ENCODE measurements at regions not wholly inside any gene's neighbourhood (a gene's known extent, or its start where the extent isn't known, plus 50 kb on each side); places are given as distances from the start of the nearest gene placed in this dataset.
"Not testable (repeated sequence)": the region's sequence is repeated elsewhere in the genome, so short reads cannot be mapped to it uniquely, and the experiment has no call there.

- no peaks in the 10 kb centered on the region for H3K27me3 ChIP-seq (ENCODE audit: control insufficient read depth in 3 of 3, insufficient read depth in 3 of 3, low read length in 2 of 3)
- TF ChIP-seq CTCF (IDR thresholded peaks at IDR 0.05; ENCODE audit: control extremely low read depth, extremely low read depth): no peak
- no peak overlapping the region for H3K27ac ChIP-seq (ENCODE audit: low read depth in 1 of 2, low read length in 1 of 2)
- 90% methylated on average over 16 of the region's 16 CpGs for WGBS, 2 donors
- DNase-seq (no peak), ATAC-seq (ENCODE audit: insufficient read depth, low FRiP score) (no peak)
- peaks cover 0 to 5% (median 0%) of the 10 kb centered on the region in 5 donors for H3K4me1 ChIP-seq (ENCODE audit: control insufficient read depth in 5 of 5, insufficient read depth in 5 of 5, low read length in 5 of 5)
- H3K9ac ChIP-seq (ENCODE audit: insufficient read depth in 1 of 2, low read length in 2 of 2): no peak overlapping the region
- H3K36me3 ChIP-seq (ENCODE audit: control insufficient read depth in 4 of 4, insufficient read depth in 4 of 4, low read length in 4 of 4): no peaks in the 10 kb centered on the region
- H3K9me3 ChIP-seq (ENCODE audit: control insufficient read depth in 4 of 4, insufficient read depth in 3 of 4, low read length in 3 of 4): no peaks in the 10 kb centered on the region
- no peak overlapping the region for H3K4me3 ChIP-seq
Observed at GRCh38 chr2:241966647-241967466, 97.3 kb downstream of the RTP5 start.

- TF ChIP-seq CTCF (IDR thresholded peaks at IDR 0.05; ENCODE audit: control extremely low read depth, extremely low read depth): no peak
- no peak overlapping the region for H3K9ac ChIP-seq (ENCODE audit: insufficient read depth in 1 of 2, low read length in 2 of 2)
- no peaks in the 10 kb centered on the region for H3K36me3 ChIP-seq (ENCODE audit: control insufficient read depth in 4 of 4, insufficient read depth in 4 of 4, low read length in 4 of 4)
- H3K9me3 ChIP-seq (ENCODE audit: control insufficient read depth in 4 of 4, insufficient read depth in 3 of 4, low read length in 3 of 4): no peaks in the 10 kb centered on the region
- ATAC-seq (ENCODE audit: insufficient read depth, low FRiP score) (no peak), DNase-seq (no peak)
- H3K27me3 ChIP-seq (ENCODE audit: control insufficient read depth in 3 of 3, insufficient read depth in 3 of 3, low read length in 2 of 3): no peaks in the 10 kb centered on the region
- H3K4me1 ChIP-seq (ENCODE audit: control insufficient read depth in 5 of 5, insufficient read depth in 5 of 5, low read length in 5 of 5): peaks cover 0 to 5% (median 0%) of the 10 kb centered on the region in 5 donors
- no peak overlapping the region for H3K27ac ChIP-seq (ENCODE audit: low read depth in 1 of 2, low read length in 1 of 2)
- no peak overlapping the region for H3K4me3 ChIP-seq
- WGBS, 2 donors: 95% methylated on average over 17 of the region's 17 CpGs
Observed at GRCh38 chr2:241967467-241968144, 98.1 kb downstream of the RTP5 start.

DNA sequence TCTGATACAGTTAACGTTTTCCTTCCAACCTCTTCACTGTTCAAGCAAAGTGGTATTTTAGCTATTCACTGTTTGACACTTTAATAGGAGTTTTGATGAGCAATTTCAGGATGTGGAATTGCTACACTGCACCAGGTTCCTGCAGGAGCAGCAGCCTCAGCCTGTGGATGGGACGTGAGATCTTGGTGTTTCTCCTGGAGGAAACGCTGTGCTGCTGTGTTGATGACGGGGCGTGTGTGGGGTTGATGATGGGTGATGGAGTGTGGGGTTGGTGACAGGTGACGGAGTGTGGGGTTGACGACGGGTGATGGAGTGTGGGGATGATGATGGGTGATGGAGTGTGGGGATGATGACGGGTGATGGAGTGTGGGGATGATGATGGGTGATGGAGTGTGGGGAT lies 98.9 kb downstream of the RTP5 start:
- no peak overlapping the region for H3K4me3 ChIP-seq
- H3K27me3 ChIP-seq (ENCODE audit: control insufficient read depth in 3 of 3, insufficient read depth in 3 of 3, low read length in 2 of 3): no peaks in the 10 kb centered on the region
- DNase-seq (no peak), ATAC-seq (ENCODE audit: insufficient read depth, low FRiP score) (no peak)
- no peak overlapping the region for H3K9ac ChIP-seq (ENCODE audit: insufficient read depth in 1 of 2, low read length in 2 of 2)
- no peak overlapping the region for H3K27ac ChIP-seq (ENCODE audit: low read depth in 1 of 2, low read length in 1 of 2)
- no peak for TF ChIP-seq CTCF (IDR thresholded peaks at IDR 0.05; ENCODE audit: control extremely low read depth, extremely low read depth)
- H3K36me3 ChIP-seq (ENCODE audit: control insufficient read depth in 4 of 4, insufficient read depth in 4 of 4, low read length in 4 of 4): no peaks in the 10 kb centered on the region
- H3K4me1 ChIP-seq (ENCODE audit: control insufficient read depth in 5 of 5, insufficient read depth in 5 of 5, low read length in 5 of 5): peaks cover 0 to 5% (median 0%) of the 10 kb centered on the region in 5 donors
- WGBS, 2 donors: 96% methylated on average over 9 of the region's 9 CpGs
- no peaks in the 10 kb centered on the region for H3K9me3 ChIP-seq (ENCODE audit: control insufficient read depth in 4 of 4, insufficient read depth in 3 of 4, low read length in 3 of 4)

DNA sequence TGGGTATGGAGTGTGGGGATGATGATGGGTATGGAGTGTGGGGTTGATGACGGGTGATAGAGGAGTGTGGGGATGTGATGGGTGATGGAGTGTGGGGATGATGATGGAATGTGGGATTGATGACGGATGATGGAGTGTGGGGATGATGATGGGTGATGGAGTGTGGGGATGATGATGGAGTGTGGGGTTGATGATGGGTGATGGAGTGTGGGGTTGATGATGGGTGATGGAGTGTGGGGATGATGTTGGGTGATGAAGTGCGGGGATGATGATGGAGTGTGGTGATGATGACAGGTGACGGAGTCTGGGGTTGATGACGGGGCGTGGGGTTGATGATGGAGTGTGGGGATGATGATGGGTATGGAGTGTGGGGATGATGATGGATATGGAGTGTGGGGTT lies 99.7 kb downstream of the RTP5 start:
- not testable (repeated sequence) for ATAC-seq (ENCODE audit: insufficient read depth, low FRiP score); H3K4me1 ChIP-seq (ENCODE audit: control insufficient read depth in 5 of 5, insufficient read depth in 5 of 5, low read length in 5 of 5); H3K36me3 ChIP-seq (ENCODE audit: control insufficient read depth in 4 of 4, insufficient read depth in 4 of 4, low read length in 4 of 4); H3K27ac ChIP-seq (ENCODE audit: low read depth in 1 of 2, low read length in 1 of 2); DNase-seq; H3K27me3 ChIP-seq (ENCODE audit: control insufficient read depth in 3 of 3, insufficient read depth in 3 of 3, low read length in 2 of 3); H3K4me3 ChIP-seq; H3K9me3 ChIP-seq (ENCODE audit: control insufficient read depth in 4 of 4, insufficient read depth in 3 of 4, low read length in 3 of 4); H3K9ac ChIP-seq (ENCODE audit: insufficient read depth in 1 of 2, low read length in 2 of 2)
- WGBS, 2 donors: 99% methylated on average over 6 of the region's 6 CpGs

All from lung (tissue), 11 donors.